ENCODE measurements at regions not wholly inside any gene's neighbourhood (a gene's known extent, or its start where the extent isn't known, plus 50 kb on each side); places are given as distances from the start of the nearest gene placed in this dataset.
A peak's percentile ranks its signal among the peaks of the same experiment; 100 is the strongest.

DNA sequence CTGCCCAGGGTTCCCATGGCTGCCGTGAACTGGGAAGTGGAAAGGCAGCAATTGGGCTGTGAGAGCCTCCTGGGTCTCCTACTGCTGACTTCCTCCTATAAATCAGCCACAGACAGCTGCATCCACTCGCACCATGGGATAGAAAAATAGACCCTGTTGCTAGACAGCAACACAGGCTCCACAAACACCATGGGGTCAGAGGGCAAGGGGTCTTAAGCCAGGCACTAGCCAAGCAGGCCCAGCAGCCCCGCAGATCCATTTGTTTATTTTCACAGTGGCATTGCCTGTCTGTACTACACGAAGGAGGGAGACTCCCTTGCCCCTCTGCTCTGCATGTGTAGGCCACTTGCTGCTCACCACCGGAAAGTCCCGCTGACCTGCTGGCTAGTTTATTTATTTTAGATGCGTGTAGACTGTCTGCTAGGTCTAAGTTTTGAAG, 139.8 kb downstream of the DACT1 start:
- TF ChIP-seq, protein P1, sequence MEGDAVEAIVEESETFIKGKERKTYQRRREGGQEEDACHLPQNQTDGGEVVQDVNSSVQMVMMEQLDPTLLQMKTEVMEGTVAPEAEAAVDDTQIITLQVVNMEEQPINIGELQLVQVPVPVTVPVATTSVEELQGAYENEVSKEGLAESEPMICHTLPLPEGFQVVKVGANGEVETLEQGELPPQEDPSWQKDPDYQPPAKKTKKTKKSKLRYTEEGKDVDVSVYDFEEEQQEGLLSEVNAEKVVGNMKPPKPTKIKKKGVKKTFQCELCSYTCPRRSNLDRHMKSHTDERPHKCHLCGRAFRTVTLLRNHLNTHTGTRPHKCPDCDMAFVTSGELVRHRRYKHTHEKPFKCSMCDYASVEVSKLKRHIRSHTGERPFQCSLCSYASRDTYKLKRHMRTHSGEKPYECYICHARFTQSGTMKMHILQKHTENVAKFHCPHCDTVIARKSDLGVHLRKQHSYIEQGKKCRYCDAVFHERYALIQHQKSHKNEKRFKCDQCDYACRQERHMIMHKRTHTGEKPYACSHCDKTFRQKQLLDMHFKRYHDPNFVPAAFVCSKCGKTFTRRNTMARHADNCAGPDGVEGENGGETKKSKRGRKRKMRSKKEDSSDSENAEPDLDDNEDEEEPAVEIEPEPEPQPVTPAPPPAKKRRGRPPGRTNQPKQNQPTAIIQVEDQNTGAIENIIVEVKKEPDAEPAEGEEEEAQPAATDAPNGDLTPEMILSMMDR (IDR thresholded peaks at IDR 0.05; ENCODE audit: extremely low read depth, insufficient read depth, missing control alignments) = no peak
- DNase-seq (ENCODE audit: low spot score) = peak; percentile 29
- in situ Hi-C loops (cut with MboI; ENCODE audit: low pct_unique_long_range_greater_than_20kb, low sequenced_read_pairs, unreplicated experiment) = no loop called here

DNA sequence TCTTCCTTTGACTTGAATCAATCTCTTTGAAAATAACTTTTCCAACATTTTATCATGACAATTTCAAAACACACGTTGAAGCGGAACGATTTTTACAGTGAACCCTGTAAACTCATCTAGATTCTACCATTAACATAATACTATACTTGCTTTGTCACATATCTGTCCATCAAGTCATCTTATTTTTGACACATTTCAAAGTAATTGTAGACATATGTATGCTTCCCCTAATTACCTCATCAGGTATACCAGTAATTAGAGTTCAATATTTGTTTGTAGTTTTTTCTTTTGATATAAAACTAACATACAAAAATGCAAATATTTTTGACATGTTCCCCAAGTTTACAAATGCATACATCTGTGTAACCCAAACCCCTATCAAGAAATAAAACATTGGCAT, 140.4 kb downstream of the DACT1 start:
- in situ Hi-C loops (cut with MboI; ENCODE audit: low pct_unique_long_range_greater_than_20kb, low sequenced_read_pairs, unreplicated experiment) = no loop called here
- no peak for DNase-seq (ENCODE audit: low spot score)
- TF ChIP-seq, protein P1 (IDR thresholded peaks at IDR 0.05; ENCODE audit: extremely low read depth, insufficient read depth, missing control alignments) = no peak

DNA sequence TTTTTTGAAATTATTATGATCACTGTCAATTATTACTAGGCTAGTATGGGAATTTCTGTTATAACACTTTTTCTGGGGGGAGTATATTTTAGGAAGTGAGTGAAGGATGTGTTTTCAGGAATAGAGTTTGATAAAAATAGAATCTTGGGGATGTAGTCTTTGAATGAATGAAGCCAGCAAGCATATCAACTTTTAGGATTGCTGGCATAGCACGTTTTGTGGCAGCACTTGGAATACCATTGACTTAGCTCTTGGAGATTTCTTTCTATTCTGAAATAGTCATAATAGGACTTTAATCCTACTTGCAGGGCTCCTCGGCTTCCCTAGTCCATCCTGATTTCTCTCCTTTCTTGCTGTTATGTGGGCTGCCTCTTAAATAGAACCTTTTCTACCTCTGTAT, 141.6 kb downstream of the DACT1 start:
- in situ Hi-C loops (cut with MboI; ENCODE audit: low pct_unique_long_range_greater_than_20kb, low sequenced_read_pairs, unreplicated experiment) = no loop called here
- DNase-seq (ENCODE audit: low spot score) = no peak
- TF ChIP-seq, protein P1 (IDR thresholded peaks at IDR 0.05; ENCODE audit: extremely low read depth, insufficient read depth, missing control alignments) = no peak

DNA sequence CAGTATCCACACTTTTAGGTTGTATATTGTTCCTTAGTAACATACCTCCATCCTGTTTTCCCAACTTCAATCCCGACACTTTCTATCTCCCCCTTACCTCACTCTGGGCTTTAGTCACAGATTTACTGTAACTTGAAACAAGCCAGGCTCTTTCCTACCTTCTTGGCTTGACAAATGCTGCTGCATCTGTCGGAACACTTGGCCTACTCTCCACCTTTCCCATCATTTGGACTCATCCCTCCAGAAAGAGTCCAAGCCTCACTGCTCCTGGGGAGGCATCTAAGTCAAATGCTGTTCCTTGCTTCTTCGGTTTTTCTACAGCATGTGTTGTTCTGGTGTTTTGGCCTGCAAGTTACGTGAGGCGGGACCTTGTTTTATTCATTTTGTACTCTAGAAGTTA, 142.4 kb downstream of the DACT1 start:
- DNase-seq (ENCODE audit: low spot score) = no peak
- in situ Hi-C loops (cut with MboI; ENCODE audit: low pct_unique_long_range_greater_than_20kb, low sequenced_read_pairs, unreplicated experiment) = no loop called here
- TF ChIP-seq, protein P1 (IDR thresholded peaks at IDR 0.05; ENCODE audit: extremely low read depth, insufficient read depth, missing control alignments) = no peak

DNA sequence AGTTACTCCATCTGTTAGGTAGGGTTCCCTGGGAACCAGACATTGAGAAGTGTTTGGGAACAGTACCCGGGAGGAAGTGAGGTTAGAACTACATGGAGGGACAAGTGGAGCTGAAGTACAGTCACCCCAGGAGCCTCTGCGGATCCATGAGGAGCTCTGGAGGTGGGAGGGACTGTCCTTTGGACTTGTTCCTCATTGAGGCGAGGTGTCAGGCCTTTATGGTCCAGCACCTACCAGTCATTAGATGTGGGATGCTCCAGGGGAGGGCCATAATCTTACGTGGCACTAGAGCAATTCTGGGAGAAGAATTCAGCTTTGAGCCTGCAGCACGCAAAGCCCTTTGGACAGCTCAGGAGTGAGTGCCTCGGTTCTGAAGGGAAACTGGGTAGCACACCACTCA, 142.8 kb downstream of the DACT1 start:
- TF ChIP-seq, protein P1 (IDR thresholded peaks at IDR 0.05; ENCODE audit: extremely low read depth, insufficient read depth, missing control alignments) = no peak
- DNase-seq (ENCODE audit: low spot score) = no peak
- in situ Hi-C loops (cut with MboI; ENCODE audit: low pct_unique_long_range_greater_than_20kb, low sequenced_read_pairs, unreplicated experiment) = no loop called here

DNA sequence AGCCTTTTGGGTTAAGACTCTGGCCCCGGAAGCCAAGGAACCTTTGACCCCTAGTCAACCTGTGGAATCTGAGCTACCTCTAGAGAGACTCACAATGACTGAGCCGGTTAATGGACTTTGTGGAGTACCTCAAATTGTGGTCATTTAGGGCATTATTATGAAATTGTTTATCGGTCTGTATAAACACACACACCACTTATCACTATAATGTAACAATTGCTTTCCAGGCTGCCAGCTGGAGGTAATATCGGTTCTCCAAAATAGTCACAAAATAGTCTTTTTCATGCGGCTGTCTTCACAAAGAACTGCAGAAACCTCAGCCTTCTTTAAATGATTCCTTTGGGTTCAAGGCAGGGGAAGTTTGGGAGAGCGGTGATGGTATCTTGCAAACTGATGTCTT, 144.2 kb downstream of the DACT1 start:
- TF ChIP-seq, protein P1 (IDR thresholded peaks at IDR 0.05; ENCODE audit: extremely low read depth, insufficient read depth, missing control alignments) = no peak
- in situ Hi-C loops (cut with MboI; ENCODE audit: low pct_unique_long_range_greater_than_20kb, low sequenced_read_pairs, unreplicated experiment) = no loop called here
- DNase-seq (ENCODE audit: low spot score) = no peak

All from GM13977 (cell line).